NCI-H1092 (cell line): ENCODE measurements at regions not wholly inside any gene's neighbourhood (a gene's known extent, or its start where the extent isn't known, plus 50 kb on each side); places are given as distances from the start of the nearest gene placed in this dataset.
"Not testable (repeated sequence)": the region's sequence is repeated elsewhere in the genome, so short reads cannot be mapped to it uniquely, and the experiment has no call there.

Experiments
- DNase-seq: peaks from one replicate; lab custom pipeline; 2025; lab: John Stamatoyannopoulos, UW

- no peak for DNase-seq
These were observed 299.9 kb downstream of the BRD1 start for GRCh38 chr22:49527611-49528419.

- DNase-seq: no peak
These were observed 301.7 kb downstream of the BRD1 start for GRCh38 chr22:49525801-49526535.

GRCh38 chr22:49525360-49525759 is 302.3 kb downstream of the BRD1 start:
- DNase-seq: no peak

DNA sequence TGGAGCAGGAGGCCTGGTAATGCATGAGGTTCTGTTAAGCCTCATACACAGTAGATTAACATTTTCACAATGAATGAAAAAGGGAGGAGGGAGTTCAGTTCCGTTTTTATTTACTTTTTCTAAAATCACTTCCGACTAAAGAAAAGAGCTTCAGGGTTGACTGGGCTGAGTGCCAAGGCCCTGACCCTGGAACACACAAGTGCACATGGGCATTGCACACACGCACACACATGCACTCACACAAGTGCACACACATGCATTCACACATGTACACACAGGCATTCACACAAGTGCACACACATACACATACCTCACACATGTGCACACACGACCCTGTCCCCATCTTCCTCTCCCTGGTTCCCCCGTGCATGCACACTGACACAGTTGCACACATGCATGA is 303.3 kb downstream of the BRD1 start:
- DNase-seq: no peak

- no peak for DNase-seq
These were observed 304.2 kb downstream of the BRD1 start for GRCh38 chr22:49523374-49524008.

DNA sequence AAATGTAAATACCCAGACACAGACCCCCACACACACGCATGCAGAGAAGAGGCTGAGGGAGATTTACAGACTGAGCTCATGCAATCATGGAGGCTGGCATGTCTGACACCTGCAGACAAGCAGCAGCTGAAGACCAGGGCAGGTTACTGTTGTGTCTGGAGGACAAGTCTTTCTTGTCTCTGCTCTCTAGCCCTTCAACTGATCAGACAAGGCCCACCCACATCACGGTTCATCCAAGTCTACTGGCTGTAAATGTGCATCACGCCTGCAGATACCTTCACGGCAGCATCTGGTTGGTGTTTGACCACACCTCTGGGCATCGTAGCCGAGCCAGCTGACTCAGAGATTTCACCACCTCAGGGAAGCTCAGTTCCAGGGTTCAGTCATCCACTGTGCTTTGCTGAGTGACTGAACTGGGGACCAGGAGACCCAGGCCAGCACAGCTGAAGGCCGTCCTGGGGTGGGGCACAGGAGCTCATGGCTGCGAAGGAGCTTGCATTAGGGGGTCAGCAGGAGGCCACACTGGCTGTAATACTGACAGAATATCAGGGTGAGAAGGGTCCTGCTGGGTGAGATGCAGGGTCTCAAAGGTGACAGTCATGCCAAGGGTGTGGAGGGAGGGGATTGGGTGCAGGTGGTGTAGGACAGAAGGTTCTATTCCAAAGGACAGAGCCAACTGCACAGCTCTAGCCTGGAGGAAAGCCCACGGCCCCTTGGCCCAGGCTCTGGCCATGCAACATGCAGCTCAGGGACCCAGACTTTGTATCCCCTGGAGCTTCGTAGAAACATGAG is 304.9 kb downstream of the BRD1 start:
- DNase-seq: no peak

- no peak for DNase-seq
These were observed 305.9 kb downstream of the BRD1 start for GRCh38 chr22:49521787-49522224.

DNA sequence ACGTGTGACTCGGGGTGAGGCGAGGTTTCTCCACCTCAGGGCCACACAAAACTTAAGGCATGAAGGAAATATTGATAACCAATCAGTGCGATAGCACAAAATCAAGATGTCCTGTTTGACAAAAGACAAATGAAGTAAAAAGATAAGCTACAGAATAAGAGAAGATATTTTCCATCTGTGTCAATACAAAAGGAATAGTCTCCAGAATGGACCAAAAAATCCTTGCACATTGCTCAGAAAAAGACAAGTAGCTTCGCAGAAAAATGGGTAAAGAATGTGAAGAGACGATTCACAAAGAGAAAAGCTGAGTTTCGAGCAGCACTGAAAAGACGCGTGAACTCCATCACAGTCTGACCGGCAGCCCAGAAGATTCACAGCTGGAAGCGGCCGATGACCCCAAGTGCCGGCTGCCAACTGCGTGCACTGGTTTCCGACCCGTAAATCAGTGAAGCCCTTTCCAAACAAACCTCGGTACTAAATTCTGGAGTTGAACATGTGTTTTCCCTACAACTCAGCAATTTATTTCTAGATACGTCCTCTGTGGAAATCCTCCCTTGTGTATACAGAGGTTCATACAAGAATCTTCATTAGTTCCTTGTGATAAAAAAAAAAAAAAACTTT is 308.4 kb downstream of the BRD1 start:
- no peak for DNase-seq

GRCh38 chr22:49518436-49518970 is 309.2 kb downstream of the BRD1 start:
- no peak for DNase-seq

DNA sequence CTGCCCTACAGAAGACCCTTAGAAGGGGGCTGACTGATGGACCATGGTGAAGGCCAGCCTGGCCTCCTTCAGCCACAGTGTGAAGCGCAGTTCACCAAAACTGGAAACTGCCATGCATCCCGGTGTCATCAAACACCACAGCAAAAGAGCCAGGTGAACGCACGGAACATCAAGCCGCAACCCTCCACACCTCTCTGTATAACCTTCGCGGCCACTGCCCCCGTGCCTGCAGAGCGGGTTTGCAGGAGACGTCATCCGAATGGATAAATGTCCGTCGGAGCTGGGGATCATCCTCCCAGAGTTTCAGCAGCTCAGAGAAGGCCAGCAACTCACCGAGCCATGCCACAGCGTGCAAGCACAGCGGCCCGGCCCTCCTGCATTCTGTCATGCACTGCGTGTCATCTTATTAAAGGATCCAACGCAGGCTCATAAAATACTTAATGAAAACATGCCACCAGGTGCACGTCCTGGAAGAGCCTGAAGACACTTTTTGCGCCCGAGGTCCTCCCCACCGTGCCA is 309.9 kb downstream of the BRD1 start:
- no peak for DNase-seq

DNA sequence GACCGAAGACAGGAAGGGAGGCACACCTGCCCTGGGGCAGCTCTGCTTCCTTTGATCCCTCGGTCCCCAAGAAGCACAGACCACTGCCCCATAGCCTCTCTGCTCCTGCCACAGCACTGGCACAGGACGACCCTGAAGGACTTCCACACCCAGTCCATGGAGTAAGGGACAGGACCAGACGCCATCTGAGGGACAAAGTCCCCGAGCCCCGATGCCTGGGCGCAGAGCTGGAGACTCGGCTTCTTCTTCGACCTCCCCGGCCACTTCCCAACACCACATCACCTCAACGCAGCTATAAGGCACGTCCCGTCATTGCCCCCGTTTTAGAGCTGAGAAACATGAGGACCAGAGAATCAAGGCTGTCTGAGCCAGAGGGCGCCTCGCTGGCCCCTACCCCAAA is 310.5 kb downstream of the BRD1 start:
- no peak for DNase-seq

DNA sequence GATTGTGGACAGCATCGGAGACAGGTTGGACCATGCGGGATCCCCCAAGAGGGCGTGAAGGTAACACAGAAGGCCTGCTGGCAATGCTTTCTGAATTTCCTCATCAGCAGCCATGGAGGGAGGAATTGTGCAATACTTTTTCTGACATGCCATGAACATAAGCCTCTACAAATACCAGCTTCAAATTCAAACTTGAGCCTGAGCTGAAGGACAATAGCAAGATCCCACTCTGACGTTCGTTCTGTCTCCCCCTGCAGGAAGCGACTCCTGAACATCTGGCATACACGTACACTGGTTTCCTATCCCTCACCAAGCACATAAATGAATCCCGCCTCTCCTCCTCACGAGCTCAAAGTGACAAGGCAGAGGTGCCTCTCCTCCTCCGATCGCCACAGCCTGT is 312.2 kb downstream of the BRD1 start:
- DNase-seq: no peak

GRCh38 chr22:49514641-49515040 is 313.0 kb downstream of the BRD1 start:
- no peak for DNase-seq

DNA sequence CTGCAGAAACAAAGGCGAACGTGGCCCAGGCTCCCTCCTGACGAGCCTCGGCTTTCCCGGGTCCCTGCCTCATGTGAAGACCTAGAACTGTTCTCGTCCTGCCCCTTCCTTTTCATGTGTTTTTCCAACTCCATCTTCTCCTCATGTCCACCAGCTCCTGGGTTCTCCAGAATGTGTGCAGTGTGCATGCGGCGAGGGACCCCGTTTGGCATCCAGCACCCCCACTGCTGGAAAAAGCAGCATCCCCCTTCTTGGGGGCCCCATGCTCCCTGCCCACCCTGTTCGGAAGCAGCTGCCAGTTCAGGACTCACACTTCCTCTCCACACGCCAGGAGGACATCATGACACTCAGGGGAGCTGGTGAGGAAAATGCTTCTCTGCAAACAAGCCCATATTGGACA is 313.5 kb downstream of the BRD1 start:
- no peak for DNase-seq

DNA sequence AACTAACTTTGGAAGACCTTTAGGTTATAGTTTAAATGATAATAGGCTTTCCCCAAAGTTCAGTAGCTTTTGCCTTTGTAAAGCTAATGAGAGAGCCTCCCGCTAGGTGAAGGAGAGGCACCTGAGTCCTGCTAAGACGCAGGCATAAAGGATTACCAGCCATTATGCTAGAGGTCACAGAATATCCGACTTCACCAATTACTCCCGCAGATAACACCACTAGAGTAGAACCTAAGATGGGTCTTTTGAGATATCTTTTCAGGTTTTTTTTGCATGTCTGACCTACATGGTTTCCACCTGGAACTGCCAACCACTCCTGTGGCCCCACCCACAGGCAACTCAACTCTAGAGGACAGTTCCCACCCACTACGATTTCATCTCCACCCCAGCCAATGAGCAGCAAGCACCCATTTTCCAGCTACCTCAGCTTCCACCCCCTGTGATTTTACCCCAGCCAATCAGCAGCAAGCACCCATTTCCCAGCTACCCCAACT is 314.3 kb downstream of the BRD1 start:
- DNase-seq: no peak

GRCh38 chr22:49512487-49513165 is 315.0 kb downstream of the BRD1 start:
- no peak for DNase-seq

DNA sequence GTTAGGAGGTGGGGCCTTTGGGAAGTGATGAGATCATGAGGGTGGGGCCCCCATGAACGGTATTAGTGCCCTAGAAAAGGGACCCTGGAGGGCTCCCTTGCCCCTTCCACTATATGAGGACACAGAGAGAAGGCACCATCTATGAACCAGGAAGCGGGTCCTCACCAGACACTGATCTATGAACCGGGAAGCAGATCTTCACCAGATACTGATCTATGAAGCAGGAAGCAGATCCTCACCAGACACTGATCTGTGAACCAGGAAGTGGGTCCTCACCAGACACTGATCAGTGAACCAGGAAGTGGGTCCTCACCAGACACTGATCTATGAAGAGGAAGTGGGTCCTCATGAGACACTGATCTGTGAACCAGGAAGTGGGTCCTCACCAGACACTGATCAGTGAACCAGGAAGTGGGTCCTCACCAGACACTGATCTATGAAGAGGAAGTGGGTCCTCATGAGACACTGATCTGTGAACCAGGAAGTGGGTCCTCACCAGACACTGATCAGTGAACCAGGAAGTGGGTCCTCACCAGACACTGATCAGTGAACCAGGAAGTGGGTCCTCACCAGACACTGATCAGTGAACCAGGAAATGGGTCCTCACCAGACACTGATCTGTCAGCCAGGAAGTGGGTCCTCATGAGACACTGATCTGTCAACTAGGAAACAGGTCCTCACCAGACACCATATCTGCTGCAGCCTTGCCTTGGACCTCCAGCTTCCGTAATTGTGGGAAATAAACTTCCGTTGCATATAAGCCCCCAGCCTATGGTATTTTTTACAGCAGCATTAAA is 316.1 kb downstream of the BRD1 start:
- not testable (repeated sequence) for DNase-seq

DNA sequence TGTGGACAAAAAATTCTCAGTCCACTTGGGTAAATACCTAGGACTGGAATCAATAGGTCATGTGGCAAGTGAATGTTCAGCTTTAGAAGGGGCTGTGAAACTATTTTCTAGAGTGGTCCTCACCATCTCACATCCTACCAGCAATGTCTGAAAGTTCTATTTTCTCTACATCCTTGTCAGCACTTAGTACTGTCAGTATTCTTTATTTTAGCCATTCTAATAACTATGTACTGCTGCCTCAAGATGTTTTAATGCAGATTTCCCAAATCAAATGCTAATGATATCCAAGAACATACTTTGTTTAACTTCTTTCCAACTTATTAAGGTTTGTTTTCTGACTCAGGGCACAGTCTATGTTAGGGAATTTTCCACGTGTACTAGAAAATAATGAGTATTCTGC is 317.0 kb downstream of the BRD1 start:
- no peak for DNase-seq

GRCh38 chr22:49509016-49509415 is 318.7 kb downstream of the BRD1 start:
- DNase-seq: no peak

DNA sequence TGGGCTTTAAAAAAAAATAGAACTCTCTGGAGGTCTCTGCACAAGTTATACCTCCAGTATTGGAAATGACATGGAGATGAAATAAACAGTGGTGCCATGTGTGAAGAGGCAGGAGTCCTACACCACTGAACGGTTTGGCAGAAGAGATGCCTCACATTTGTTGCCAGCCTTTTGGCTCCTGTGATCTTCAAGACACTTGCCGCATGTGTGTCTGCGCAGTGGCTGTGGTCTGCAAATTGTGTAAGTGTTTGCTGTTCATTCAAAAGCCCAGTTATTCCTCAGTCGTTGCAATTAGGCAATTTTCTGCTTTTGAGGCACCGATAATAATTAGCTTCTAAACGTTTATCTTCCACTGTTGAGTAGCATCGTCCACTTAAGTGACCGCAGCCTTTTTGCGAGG is 319.1 kb downstream of the BRD1 start:
- no peak for DNase-seq
